ENCODE measurements at regions not wholly inside any gene's neighbourhood (a gene's known extent, or its start where the extent isn't known, plus 50 kb on each side); places are given as distances from the start of the nearest gene placed in this dataset.

GRCh38 chr2:217360111-217360510 is 500.2 kb upstream of the TNP1 start:
- TF ChIP-seq CTCF (IDR thresholded peaks at IDR 0.05) (no peak), POLR2A (IDR thresholded peaks at IDR 0.05) (no peak)

Data from testis (tissue), 2 donors.